ENCODE measurements at regions not wholly inside any gene's neighbourhood (a gene's known extent, or its start where the extent isn't known, plus 50 kb on each side); places are given as distances from the start of the nearest gene placed in this dataset.
"Not testable (repeated sequence)": the region's sequence is repeated elsewhere in the genome, so short reads cannot be mapped to it uniquely, and the experiment has no call there.

GRCh38 chr1:200281201-200281835 lies 128.5 kb downstream of the ZNF281 start:
- no peak for DNase-seq

DNA sequence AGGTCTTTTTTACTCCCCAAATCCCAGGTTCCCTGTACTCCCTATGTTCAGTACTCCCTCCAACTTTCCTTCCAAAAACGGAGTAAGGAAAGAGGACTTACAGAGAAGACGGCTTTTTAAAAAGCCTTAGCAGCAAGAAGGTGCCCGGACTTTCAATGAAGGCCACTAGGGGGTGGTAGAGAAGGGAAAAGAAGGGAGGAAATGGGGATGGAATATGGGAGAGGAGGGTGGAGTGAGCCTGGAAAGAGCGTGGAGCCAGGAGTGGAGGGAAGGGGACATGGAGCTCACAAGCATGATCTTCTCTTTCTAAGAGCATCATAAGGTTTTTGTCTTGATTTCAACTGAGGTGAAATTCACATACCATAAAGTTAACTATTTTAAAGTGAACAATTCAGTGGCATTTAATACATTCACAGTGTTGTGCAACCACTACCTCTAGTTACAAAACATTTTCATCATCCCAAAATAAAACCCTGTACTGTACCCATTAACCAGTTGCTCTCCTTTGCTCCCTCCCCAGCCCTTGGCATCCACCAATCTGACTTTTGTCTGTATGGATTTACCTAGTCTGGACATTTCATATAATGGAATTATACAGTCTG lies 129.9 kb downstream of the ZNF281 start:
- peak; percentile 23 for DNase-seq

DNA sequence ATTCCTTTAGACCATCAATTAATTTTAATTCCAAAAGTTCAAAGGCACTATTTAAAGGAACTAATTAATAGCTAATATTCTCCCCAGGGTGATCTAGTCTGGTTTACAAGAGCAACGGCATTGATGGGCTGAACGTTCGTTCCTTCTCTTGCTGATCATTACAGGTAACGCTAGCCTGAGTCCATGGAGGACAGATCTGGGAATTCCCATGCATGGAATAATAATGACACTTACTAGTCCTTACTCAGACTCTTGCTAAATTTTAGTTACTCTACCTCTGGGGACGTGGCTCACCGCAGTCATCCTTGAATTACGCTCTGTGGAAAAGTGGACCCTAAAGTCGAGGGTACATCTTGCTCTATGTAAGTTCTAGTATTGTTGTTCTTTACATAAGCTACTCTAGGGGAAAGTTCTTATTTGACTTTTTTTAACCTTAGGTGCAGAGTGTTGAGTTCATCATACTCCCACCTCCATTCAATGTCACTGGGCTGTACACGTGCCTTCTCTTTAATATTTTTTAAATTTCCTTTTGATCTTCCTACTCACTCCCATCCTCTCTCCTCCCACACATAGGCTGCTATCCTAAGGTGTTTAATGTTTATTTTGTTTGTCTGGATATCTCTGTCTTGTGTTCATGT lies 133.9 kb downstream of the ZNF281 start:
- DNase-seq = no peak

GRCh38 chr1:200275415-200275814 lies 134.4 kb downstream of the ZNF281 start:
- no peak for DNase-seq

- no peak for DNase-seq
Measured at GRCh38 chr1:200274116-200274515, 135.7 kb downstream of the ZNF281 start.

- DNase-seq = no peak
Measured at GRCh38 chr1:200272481-200273068, 137.3 kb downstream of the ZNF281 start.

GRCh38 chr1:200269256-200269655 lies 140.6 kb downstream of the ZNF281 start:
- no peak for DNase-seq

DNA sequence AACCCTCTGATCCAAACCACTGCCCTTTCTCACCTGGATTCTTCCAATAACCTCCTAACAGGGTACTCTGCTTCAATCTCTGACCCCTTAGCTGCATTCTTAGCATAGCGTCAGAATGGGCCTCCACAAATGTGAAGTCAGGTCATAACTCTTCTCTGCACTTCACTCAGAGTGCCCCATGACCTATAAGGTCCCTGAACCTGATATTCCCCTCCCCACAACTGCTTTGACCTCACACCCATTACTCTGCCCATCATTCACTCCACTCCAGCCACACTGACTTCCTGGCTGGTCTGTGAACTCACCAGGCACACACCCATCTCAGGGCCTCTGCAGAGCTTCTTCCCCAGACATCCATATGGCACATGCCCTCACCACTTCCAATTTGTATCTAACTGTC lies 141.9 kb downstream of the ZNF281 start:
- DNase-seq = no peak

GRCh38 chr1:200267458-200267857 lies 142.4 kb downstream of the ZNF281 start:
- DNase-seq = no peak

DNA sequence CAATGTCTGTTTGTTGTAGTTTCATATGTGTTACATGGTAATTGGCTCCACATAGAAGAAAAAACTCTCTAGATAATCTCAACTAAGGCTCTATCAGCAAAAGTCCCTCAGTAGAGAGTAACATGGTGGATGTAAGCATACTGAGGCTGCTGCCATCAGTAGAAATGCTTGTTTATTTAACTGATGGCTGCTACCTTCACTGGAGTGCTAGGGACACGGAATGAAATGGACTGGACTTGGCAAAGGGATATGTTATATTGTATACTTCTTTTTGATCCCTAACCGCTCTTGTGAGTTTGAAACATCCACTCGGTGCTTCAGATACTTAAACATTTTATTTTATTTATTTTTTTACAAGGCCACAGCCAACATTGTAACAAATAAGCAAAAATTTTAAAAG lies 143.0 kb downstream of the ZNF281 start:
- no peak for DNase-seq

- no peak for DNase-seq
Measured at GRCh38 chr1:200265881-200266280, 144.0 kb downstream of the ZNF281 start.

GRCh38 chr1:200265104-200265503 lies 144.7 kb downstream of the ZNF281 start:
- DNase-seq = no peak

GRCh38 chr1:200263203-200263602 lies 146.6 kb downstream of the ZNF281 start:
- no peak for DNase-seq

DNA sequence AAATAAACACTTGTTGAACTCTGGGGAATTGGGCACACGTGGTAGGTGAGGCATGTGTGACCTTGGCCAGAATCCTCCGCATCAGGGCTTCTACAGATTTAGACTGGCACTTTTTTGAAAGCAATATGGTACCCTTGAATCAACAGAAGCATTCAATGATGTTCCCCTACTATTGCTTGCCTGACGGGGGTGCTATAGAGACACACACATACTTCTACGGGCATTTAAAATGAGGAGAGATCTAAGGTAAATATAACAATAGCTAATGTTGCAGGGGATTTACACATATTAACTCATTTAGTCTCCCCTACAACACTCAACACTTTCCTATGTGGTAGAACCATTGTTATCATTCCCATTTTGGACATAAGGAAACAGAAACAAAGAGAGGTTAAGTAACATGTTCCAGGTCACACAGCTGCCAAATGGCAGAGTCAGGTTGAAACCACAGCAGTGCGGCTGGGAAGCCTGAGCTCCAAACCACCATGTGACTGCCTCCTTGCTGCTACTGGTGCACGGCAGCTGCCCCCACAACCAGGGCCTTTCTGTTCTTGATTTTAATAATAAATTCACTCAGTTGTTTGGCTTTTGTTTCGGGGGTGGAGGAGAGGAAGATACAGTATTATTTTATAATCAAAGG lies 147.4 kb downstream of the ZNF281 start:
- DNase-seq = no peak

DNA sequence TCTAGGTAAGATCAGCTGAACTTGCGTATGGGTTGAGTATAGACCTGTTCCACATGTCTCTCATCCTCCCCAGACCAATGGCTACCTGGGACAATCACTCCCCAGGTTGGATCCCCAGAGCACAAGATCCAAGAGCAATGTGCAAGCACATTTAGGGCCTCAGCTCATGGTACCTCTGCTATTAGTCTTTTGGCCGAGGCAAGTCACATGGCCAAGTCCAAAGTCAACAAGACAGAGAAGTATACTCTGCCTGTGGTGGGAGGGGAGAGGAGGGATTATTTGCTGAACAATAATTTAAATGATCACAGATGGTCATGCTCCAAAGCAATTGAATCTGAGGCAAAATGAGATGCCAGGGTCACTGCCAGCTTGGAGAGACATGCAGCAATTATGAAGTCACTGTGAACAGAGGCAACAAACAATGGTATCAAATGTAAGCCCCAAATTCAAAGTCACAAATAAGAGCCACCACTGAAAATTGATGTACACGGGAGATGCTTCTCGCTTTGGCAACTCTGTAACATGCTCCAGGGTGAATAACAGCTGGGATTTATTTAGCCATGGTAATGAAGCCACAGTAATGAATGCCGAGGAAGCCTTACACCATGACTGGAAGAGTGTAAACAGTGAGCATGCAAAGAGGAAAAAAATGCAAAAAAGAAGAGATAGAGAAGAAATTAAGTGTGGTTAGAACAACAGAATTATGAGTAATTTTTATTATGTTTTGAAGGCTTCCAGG lies 149.1 kb downstream of the ZNF281 start:
- no peak for DNase-seq

GRCh38 chr1:200258447-200259375 lies 151.1 kb downstream of the ZNF281 start:
- DNase-seq = no peak

DNA sequence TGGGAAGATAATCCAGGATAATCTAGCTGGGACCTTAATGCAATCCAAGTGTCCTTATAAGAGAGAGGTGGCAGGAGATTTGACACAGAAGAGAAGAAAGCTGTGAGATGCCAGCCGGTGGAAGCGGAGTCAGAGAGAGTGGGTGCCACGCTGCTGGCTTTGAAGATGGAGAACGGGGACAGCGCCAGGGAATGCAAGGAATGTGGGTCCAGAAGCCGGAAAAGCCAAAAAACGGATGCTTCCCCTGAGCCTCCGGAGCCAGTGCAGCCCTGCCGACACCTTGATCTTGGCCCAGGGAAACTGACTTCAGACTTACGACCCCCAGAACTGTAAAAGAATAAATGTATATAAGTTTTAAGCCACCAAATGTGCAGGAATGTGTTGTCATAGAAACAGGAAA lies 152.6 kb downstream of the ZNF281 start:
- DNase-seq = no peak

DNA sequence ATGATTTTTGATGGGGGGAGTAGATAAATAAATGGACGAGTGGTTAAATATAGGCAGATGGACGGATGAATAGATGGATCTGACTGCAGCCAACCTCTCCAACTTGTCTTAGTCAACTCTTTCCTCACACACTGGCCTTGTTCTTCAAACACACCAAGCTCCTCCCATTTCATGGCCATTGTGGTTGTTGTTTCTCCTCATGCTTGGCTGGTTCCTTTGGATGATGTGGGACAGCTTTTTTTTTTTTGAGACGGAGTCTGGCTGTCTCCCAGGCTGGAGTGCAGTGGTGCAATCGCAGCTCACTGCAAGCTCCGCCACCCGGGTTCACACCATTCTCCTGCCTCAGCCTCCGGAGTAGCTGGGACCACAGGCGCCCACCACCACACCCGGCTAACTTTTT lies 155.2 kb downstream of the ZNF281 start:
- not testable (repeated sequence) for DNase-seq

- no peak for DNase-seq
Measured at GRCh38 chr1:200253774-200254495, 155.9 kb downstream of the ZNF281 start.

- no peak for DNase-seq
Measured at GRCh38 chr1:200252531-200252930, 157.3 kb downstream of the ZNF281 start.

DNA sequence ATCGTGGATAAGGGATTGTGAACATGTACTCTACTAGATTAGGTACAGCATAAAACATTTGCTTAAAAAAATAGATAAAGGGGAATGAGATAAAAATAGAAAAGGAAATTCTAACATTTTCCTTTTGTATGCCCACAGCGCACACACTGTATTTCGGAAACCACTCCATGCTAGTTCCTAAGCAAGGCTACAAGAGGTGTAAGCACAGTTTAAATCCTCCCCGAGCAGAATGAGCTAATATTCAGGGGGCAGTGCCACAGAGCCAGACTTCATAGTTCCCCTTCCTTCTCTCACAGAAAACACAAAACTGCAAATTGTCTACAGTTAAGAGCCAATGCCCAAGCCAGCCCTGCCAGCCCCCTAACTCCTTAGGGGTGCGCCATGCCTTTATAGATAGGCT lies 159.4 kb downstream of the ZNF281 start:
- no peak for DNase-seq
